ENCODE measurements at regions not wholly inside any gene's neighbourhood (a gene's known extent, or its start where the extent isn't known, plus 50 kb on each side); places are given as distances from the start of the nearest gene placed in this dataset.

- no peak for TF ChIP-seq CTCF (IDR thresholded peaks at IDR 0.05; ENCODE audit: extremely low read depth, insufficient read depth, missing control alignments)
- in situ Hi-C loops (cut with MboI; ENCODE audit: low pct_unique_long_range_greater_than_20kb, low sequenced_read_pairs, unreplicated experiment), result no loop called here
- no peak for DNase-seq (ENCODE audit: low spot score)
Observed at GRCh38 chr7:84822941-84823510, 363.8 kb downstream of the SEMA3D start.

GRCh38 chr7:84821671-84822534 lies 365.0 kb downstream of the SEMA3D start:
- in situ Hi-C loops (cut with MboI; ENCODE audit: low pct_unique_long_range_greater_than_20kb, low sequenced_read_pairs, unreplicated experiment), result no loop called here
- no peak for DNase-seq (ENCODE audit: low spot score)
- TF ChIP-seq CTCF (IDR thresholded peaks at IDR 0.05; ENCODE audit: extremely low read depth, insufficient read depth, missing control alignments), result no peak

GRCh38 chr7:84820481-84820880 lies 366.4 kb downstream of the SEMA3D start:
- no peak for DNase-seq (ENCODE audit: low spot score)
- in situ Hi-C loops (cut with MboI; ENCODE audit: low pct_unique_long_range_greater_than_20kb, low sequenced_read_pairs, unreplicated experiment), result no loop called here
- TF ChIP-seq CTCF (IDR thresholded peaks at IDR 0.05; ENCODE audit: extremely low read depth, insufficient read depth, missing control alignments), result no peak

- in situ Hi-C loops (cut with MboI; ENCODE audit: low pct_unique_long_range_greater_than_20kb, low sequenced_read_pairs, unreplicated experiment), result no loop called here
- no peak for DNase-seq (ENCODE audit: low spot score)
- TF ChIP-seq CTCF (IDR thresholded peaks at IDR 0.05; ENCODE audit: extremely low read depth, insufficient read depth, missing control alignments), result no peak
Observed at GRCh38 chr7:84817016-84817415, 369.8 kb downstream of the SEMA3D start.

GRCh38 chr7:84813376-84813775 lies 373.5 kb downstream of the SEMA3D start:
- in situ Hi-C loops (cut with MboI; ENCODE audit: low pct_unique_long_range_greater_than_20kb, low sequenced_read_pairs, unreplicated experiment), result no loop called here
- no peak for TF ChIP-seq CTCF (IDR thresholded peaks at IDR 0.05; ENCODE audit: extremely low read depth, insufficient read depth, missing control alignments)
- DNase-seq (ENCODE audit: low spot score), result no peak

GRCh38 chr7:84812021-84812420 lies 374.8 kb downstream of the SEMA3D start:
- in situ Hi-C loops (cut with MboI; ENCODE audit: low pct_unique_long_range_greater_than_20kb, low sequenced_read_pairs, unreplicated experiment), result no loop called here
- no peak for DNase-seq (ENCODE audit: low spot score)
- TF ChIP-seq CTCF (IDR thresholded peaks at IDR 0.05; ENCODE audit: extremely low read depth, insufficient read depth, missing control alignments), result no peak

Data from GM13977 (cell line).